ENCODE measurements at regions not wholly inside any gene's neighbourhood (a gene's known extent, or its start where the extent isn't known, plus 50 kb on each side); places are given as distances from the start of the nearest gene placed in this dataset.

DNA sequence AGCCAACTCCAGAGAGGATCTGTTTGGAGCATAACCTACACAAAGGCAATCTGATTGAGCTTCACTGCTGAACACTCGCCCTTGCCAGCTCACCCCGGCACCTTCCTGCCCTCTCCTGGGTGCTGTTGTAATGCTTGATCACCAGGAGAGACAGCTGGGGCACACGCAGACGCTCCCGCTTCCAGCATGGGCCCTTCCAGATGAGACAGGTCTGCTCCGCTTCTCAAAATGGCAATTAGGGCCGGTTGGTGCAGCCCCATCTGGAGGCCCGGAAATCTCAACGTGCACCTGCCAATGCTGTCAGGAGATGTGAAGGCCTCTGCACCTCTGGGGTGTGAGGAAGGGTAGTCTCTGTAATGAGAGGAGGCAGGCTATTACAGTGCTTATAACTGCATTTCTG, 206.1 kb downstream of the ABCC12 start:
- no peak for TF ChIP-seq POLR2A (IDR thresholded peaks at IDR 0.05)
- TF ChIP-seq, protein P1, sequence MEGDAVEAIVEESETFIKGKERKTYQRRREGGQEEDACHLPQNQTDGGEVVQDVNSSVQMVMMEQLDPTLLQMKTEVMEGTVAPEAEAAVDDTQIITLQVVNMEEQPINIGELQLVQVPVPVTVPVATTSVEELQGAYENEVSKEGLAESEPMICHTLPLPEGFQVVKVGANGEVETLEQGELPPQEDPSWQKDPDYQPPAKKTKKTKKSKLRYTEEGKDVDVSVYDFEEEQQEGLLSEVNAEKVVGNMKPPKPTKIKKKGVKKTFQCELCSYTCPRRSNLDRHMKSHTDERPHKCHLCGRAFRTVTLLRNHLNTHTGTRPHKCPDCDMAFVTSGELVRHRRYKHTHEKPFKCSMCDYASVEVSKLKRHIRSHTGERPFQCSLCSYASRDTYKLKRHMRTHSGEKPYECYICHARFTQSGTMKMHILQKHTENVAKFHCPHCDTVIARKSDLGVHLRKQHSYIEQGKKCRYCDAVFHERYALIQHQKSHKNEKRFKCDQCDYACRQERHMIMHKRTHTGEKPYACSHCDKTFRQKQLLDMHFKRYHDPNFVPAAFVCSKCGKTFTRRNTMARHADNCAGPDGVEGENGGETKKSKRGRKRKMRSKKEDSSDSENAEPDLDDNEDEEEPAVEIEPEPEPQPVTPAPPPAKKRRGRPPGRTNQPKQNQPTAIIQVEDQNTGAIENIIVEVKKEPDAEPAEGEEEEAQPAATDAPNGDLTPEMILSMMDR (IDR thresholded peaks at IDR 0.05), result no peak
